ENCODE measurements at regions not wholly inside any gene's neighbourhood (a gene's known extent, or its start where the extent isn't known, plus 50 kb on each side); places are given as distances from the start of the nearest gene placed in this dataset.

DNA sequence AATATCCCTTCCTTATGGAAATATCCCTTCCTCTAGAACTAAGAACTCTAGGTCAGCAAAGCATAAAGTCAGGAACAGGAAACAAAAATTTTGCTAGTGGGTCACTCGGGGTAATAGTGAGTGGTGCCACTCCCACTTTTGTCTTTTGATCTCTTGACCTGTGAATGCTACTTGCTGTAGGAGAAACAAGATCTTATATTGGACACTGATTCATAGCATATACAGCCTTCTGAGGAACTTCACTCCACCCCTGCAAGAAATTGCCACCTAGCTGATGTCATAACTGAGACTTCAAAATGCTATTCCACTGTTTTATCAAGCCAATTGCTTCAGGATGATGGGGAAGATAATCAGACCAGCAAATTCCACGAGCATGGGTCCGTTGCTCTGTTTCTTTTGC lies 53.3 kb upstream of the PRSS3 start:
- TF ChIP-seq, protein P1, sequence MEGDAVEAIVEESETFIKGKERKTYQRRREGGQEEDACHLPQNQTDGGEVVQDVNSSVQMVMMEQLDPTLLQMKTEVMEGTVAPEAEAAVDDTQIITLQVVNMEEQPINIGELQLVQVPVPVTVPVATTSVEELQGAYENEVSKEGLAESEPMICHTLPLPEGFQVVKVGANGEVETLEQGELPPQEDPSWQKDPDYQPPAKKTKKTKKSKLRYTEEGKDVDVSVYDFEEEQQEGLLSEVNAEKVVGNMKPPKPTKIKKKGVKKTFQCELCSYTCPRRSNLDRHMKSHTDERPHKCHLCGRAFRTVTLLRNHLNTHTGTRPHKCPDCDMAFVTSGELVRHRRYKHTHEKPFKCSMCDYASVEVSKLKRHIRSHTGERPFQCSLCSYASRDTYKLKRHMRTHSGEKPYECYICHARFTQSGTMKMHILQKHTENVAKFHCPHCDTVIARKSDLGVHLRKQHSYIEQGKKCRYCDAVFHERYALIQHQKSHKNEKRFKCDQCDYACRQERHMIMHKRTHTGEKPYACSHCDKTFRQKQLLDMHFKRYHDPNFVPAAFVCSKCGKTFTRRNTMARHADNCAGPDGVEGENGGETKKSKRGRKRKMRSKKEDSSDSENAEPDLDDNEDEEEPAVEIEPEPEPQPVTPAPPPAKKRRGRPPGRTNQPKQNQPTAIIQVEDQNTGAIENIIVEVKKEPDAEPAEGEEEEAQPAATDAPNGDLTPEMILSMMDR (IDR thresholded peaks at IDR 0.05), result no peak
- TF ChIP-seq POLR2A (IDR thresholded peaks at IDR 0.05), result no peak
